GM18951 (cell line): ENCODE measurements at regions not wholly inside any gene's neighbourhood (a gene's known extent, or its start where the extent isn't known, plus 50 kb on each side); places are given as distances from the start of the nearest gene placed in this dataset.

ENCODE experiments used
- POLR2A ChIP-seq: IDR thresholded peaks from 4 replicates; pipeline ENCODE4 v1.6.1; 2011; ENCODE audit warnings: mild to moderate bottlenecking; ENCODE audit not compliant: insufficient read length, insufficient read depth; ENCODE audit errors: extremely low read depth
- in situ Hi-C: fragments of 300-500 bp; cut with MboI; formaldehyde crosslinking; loops from one replicate; pipeline ENCODE4 v1.12.0; 2022; ENCODE audit warnings: low sequenced_read_pairs, mixed read lengths, inconsistent platforms; ENCODE audit not compliant: unreplicated experiment

DNA sequence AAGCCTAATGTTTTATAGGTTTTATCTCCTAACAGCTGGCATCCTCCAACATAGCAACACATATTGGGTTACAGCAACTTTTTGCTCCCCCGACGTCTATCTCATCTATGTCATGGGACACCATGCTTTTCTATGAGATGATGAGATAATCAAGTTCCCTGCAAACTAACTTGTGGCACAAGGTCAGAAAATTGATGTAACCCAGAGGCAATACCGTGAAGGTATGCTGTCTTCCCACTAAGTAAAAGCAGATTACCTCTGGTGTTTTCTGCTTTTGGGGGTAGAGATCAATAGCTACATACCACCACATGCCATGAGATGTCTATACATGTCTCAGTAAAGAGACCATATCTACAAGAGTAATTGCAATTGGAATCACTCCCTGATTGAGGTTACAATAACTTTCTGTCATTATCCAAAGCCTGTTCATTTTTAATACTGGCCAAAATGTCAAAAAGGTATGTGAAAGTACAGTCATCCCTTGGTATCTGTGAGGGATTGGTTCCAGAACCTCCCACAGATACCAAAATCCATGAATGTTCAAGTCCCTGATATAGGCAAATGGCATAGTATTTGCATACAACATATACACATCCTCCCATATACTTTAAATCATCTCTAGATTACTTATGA, 131.3 kb downstream of the CYSLTR2 start:
- TF ChIP-seq POLR2A = no peak
- in situ Hi-C loops = no loop called here

DNA sequence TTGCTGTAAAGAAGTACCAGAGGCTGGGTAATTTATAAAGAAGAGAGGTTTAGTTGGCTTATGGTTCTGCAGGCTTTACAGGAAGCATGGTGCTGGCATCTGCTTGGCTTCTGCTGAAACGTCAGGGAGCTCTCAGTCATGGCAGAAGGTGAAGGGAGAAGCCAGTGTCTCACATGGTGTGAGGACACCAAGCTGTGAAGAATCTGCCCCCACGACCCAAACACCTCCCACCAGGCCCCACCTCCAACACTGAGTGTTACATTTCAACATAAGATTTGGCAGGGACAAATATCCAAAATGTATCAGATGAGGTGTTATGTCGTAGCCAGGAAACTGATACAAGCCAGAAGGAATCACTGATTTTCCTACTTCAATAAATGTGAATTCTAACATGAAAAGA, 136.5 kb downstream of the CYSLTR2 start:
- TF ChIP-seq POLR2A = no peak
- in situ Hi-C loops = no loop called here

DNA sequence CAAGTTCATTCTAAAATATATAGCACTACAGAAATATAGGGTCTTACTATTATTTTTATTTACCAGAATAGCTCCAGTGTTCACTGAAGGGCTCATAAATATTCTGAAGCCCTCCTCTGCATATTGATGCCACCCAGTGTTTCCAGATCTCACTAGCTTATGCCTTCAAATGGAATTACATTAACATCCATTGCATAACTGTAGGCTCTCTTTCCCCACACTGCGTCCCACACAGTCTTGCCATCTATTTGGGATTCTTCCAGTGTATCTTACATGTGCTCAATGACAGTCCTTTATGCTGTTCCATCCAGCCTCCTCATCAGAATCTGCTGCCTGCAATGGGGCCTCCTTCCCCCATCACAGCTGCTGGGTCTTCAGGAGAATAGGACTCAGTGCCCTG, 137.2 kb downstream of the CYSLTR2 start:
- no peak for TF ChIP-seq POLR2A
- in situ Hi-C loops = no loop called here

DNA sequence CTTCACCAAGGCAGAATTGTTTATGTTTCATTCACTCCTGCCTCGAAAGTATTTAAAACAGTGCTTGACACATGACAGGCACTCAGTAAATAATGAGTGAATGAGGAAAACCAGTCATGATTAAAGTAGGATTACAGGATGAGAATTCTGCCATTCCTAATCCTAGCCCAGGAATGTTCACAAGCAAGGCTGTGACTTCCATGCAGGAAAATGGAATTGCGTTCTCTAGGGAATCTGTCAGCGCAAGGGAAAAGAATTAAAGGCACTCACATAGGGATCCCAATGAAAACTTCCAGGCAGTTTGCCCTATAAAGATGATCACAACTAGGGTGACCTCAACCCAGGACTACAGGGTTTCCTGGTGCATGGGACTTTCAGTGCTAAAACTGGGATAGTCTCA, 143.4 kb downstream of the CYSLTR2 start:
- no peak for TF ChIP-seq POLR2A
- in situ Hi-C loops = no loop called here

DNA sequence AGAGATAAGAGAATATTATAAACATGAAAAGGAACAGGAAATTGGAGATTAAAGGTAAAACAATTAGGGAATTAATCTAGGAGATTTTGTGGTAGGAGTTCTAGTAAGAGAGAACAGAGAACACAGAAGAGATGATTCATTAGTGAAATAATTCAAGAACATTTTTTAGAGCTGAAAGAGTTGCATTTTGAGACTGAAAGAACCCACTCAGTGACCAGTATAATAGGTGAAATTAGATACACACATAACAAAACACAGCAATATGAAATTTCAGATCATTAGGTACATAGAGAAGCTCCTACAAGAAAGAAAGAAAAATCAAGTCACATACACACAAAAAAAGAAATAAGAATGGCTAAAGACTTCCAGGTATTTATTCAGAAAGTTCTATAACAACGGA, 144.0 kb downstream of the CYSLTR2 start:
- no peak for TF ChIP-seq POLR2A
- in situ Hi-C loops = no loop called here

DNA sequence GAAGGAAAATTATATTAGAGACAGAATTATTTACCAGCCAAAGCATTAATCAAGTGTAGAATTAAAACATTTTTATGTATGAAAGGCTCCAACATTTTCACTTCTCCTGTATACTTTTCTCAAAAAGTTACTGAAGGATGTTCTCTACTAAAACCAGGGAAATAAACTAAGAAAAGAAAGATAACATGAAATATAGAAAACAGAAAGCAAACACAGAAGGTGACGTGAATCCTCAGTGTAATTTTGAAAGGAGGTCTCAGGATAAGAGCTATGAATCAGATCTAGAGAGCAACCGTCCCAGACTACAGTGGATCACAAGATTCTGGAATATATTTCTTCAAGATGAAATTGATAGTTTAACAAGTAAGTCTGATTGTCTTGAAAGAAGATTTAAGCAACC, 144.5 kb downstream of the CYSLTR2 start:
- in situ Hi-C loops = no loop called here
- no peak for TF ChIP-seq POLR2A

DNA sequence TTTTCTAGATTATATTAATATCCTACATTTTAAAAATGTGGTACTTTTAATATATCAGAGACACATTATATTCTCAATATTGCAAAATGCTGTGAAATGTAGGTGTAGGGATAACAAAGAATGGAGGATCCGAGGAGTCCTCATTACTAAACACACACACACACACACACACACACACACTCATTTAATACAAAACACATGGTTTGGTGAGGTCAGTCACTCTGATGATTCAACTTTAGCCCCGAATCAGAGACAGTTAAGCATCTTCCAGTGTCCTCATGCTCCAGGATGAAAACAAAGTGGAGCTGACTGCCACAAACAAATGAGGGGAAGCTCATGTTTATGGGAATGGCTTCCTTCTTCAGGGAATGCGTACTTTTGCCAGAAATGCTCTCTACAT, 147.5 kb downstream of the CYSLTR2 start:
- in situ Hi-C loops = no loop called here
- no peak for TF ChIP-seq POLR2A

DNA sequence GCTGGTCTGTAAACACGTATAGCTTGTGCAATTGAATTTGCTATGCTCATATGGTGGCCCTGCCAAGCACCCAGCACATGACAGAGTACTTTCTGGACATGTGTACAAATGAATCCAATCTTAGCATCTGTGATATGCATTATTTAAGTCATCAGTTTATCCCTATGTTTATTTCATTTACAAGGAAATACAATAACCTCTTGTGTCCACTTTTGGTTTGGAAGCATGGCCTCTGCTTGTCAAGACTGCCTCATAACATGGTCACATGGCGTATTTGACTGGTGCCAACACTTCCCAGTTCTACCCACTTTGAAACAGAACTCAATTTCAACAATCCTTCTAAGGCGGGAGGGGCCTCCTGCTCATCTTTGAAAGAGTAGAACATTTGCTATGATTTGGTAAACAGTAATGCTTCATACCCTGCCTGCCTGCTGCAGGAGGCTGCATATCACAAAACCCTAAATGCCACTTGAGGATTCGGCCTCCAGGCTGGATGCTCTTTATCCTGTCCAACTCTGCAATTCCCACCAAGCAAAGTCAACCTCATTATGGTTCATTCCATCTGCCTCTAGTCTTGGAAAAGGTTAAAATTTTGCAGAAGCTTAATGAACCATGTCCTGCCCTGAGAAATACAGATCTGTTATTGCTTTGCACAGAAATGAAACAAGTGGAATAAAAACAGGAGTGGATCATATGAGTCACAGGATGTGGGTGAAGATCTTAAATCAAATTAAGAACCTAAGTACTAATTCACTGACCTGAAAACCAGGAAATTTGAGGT, 151.3 kb downstream of the CYSLTR2 start:
- no peak for TF ChIP-seq POLR2A
- in situ Hi-C loops = no loop called here

DNA sequence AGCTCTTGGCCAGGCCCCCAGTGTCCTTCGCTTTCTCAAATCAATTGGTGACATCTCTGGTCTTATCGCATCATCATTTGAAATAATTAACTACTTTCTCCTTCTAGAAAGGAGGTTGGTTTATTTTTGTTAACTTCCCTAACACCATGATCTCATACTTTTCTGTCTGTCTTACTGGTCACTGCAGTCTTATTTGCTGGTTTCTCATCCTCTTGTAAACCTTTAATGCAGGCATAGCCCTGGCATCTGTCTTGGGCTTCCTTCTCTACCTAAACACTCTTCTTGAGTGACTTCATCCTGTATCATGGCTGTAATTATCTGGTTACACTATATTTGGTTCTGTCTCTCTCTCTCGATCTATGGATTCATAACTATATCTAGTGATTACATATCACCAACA, 152.8 kb downstream of the CYSLTR2 start:
- in situ Hi-C loops = no loop called here
- no peak for TF ChIP-seq POLR2A

DNA sequence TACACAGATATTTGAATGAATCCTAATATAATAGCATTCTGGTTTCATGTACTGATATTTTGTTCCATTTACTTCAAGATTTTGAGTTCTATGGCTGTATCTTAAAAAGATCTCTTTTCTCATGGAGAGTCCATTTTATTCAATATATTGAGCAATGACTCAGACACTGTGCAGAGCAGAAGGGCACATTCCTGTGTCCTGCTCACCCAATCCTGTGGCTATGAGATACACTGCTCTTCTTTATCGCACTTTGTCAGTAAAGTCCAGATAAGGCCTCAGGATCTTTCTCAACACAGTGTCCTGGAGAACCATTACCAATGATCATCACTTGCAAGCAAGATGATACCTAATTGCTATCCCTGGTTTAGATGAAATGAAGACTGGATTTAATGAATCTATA, 155.0 kb downstream of the CYSLTR2 start:
- TF ChIP-seq POLR2A = no peak
- in situ Hi-C loops = no loop called here

DNA sequence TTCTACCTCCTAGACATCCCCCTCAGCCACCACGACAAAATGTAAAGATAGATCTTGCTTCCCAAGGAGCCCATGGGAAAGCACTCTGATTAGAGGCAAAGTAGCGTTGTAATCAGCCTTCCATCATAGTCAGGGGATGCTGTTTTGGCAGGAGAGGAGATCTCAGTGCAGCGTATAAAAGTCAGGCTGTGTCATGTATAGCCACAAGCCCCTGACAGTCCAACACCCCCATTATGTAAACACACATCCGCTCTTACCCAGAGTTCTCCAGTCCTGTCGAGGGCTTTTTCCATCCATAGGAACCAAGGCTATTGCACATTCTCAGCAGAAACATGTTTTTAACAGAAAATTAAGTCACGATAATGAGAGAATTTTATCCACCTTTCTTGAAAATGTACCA, 156.3 kb downstream of the CYSLTR2 start:
- in situ Hi-C loops = no loop called here
- no peak for TF ChIP-seq POLR2A

DNA sequence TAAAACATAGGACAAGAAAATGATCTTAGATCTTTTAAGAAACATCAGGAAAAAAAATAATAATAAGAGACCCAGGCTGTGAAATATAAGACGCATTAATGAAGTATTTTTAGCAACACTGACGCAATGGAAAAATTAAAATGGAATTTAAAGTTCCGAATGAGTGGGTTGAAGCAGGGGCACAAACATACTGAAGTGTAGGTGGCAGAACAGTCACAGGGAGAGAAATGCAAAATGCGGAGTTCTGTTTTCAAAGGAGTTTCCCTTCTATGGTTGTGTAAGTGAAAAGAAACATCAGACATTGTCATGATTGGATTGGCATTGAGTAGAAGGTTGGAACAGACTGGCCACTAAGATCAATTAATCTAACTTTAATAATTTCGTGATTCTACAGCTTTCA, 159.8 kb downstream of the CYSLTR2 start:
- no peak for TF ChIP-seq POLR2A
- in situ Hi-C loops = no loop called here

DNA sequence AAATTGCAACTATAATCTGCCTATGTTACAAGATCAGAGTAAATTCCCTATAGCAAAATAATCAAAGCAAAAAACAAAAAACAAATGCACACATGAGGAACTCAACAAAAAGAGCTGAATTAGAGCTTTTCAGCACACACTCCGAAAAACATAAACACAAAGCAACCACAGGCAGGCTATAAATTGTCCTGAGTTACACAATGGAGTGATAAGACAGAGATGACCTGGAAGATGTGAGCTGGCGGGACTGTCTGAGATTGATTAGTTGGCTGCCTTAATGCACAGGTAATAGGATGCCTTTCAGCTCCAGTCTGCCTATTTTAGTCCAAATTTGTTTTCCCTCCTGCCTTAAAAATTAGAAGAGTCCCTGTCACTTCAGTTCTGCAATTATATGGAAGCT, 159.0 kb upstream of the FNDC3A start:
- in situ Hi-C loops = no loop called here
- no peak for TF ChIP-seq POLR2A

DNA sequence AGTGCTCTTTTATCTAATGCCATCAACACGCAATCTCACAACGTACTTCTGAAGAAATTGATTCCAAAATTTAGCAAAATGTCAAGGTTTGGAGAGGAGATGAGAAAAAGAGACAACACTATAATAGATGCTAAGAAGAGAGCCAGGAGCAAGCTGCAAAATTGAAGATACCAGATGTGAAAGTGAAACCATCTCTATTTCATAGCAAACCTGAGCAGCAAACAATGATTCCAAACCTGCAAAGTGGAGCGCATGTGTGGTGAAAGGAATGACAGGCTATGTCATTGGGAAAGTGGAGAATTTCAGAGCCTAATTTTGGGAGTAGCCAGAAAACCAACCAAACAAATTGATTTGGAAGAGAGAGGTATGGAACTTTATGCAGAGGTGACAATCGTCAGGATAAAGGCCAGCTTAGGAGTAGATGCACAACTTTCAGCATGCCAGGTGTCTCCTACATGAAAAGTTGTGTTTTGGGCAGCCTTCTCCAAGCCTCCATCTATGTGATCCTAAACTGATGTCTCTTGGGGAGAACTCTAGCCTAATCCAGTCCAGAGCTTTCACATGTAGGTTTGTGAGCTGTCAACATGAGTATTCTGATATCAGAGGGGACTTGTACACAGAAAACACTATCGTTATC, 158.4 kb upstream of the FNDC3A start:
- no peak for TF ChIP-seq POLR2A
- in situ Hi-C loops = no loop called here

DNA sequence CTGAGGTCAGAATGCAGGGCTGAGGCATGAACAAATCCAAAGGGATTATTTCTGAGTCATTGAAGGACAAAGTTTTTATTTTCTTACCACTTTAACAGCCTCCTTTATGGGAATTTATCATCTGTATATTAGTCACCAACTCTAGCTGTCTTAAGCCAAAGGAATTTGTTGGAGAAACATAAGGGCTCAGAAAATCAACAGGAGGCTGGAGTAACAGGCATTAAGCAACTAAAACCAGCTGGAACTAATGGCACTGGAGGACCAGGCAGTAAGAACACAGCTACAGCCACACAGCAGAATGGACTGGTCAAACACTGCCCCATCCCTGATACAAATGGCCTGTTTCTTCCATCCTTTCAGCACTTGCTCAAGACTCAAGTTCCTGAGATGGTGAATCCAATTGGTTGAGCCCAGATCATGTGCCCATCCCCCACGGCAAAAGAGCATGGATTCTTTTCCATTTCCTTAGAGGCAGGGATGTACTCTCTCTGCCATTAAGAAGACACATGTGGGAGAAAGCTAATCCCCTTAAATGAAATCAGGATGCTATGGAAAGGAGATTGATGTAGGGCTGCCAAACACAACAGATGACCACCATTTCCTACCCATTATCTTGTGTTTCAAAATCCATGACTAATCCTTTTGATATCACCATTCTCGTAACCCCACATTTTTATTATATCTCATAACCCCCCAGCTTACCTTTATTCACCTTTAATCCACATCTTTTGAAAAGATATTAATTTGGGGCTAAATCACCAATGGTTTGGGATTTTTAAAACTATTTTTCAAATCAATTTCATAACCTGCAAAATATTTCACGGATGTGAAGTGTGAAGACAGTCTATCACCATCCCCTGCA, 157.0 kb upstream of the FNDC3A start:
- TF ChIP-seq POLR2A = no peak
- in situ Hi-C loops = no loop called here
